GM23248 (cell line): ENCODE measurements at regions not wholly inside any gene's neighbourhood (a gene's known extent, or its start where the extent isn't known, plus 50 kb on each side); places are given as distances from the start of the nearest gene placed in this dataset.

ENCODE experiments used
- DNase-seq: peaks from one replicate; pipeline ENCODE4 v3.0.0-alpha.2; 2015
- H2AFZ ChIP-seq: fragments of 200-600 bp; sonication (generic); 2 replicates; pipeline ENCODE4 v1.6.1; 2016; ENCODE audit warnings: antibody characterized with exemption
- H3F3A ChIP-seq: fragments of 200-600 bp; sonication (generic); 2 replicates; pipeline ENCODE4 v1.6.1; 2016; ENCODE audit warnings: mild to moderate bottlenecking, antibody characterized with exemption, mixed run types; ENCODE audit not compliant: insufficient read depth
- H3K27ac ChIP-seq: fragments of 200-600 bp; sonication (generic); 2 replicates; pipeline ENCODE4 v1.5.1; 2016; ENCODE audit warnings: mild to moderate bottlenecking
- H3K27me3 ChIP-seq: fragments of 200-600 bp; sonication (generic); replicated peaks from 2 replicates; pipeline ENCODE4 v1.6.1; 2016; ENCODE audit warnings: mild to moderate bottlenecking; ENCODE audit not compliant: insufficient read depth
- H3K36me3 ChIP-seq: fragments of 200-600 bp; sonication (generic); 2 replicates; pipeline ENCODE4 v1.6.1; 2016; ENCODE audit warnings: low read depth, mild to moderate bottlenecking
- H3K4me1 ChIP-seq: fragments of 200-600 bp; sonication (generic); 2 replicates; pipeline ENCODE4 v1.6.1; 2016; ENCODE audit warnings: mild to moderate bottlenecking; ENCODE audit not compliant: insufficient read depth
- H3K4me2 ChIP-seq: fragments of 200-600 bp; sonication (generic); one replicate; pipeline ENCODE4 v1.6.1; 2016; ENCODE audit warnings: mild to moderate bottlenecking; ENCODE audit not compliant: unreplicated experiment
- H3K4me3 ChIP-seq: fragments of 200-600 bp; sonication (generic); 2 replicates; pipeline ENCODE4 v1.5.1; 2016; ENCODE audit warnings: mild to moderate bottlenecking
- H3K79me2 ChIP-seq: fragments of 200-600 bp; sonication (generic); 2 replicates; pipeline ENCODE4 v1.6.1; 2016; ENCODE audit warnings: mild to moderate bottlenecking; ENCODE audit not compliant: insufficient read depth
- H3K9ac ChIP-seq: fragments of 200-600 bp; sonication (generic); 2 replicates; pipeline ENCODE4 v1.6.1; 2016; ENCODE audit warnings: mild to moderate bottlenecking
- H3K9me2 ChIP-seq: fragments of 200-600 bp; sonication (generic); 2 replicates; pipeline ENCODE4 v1.6.1; 2016; ENCODE audit warnings: mixed run types, mild to moderate bottlenecking, moderate library complexity; ENCODE audit not compliant: insufficient read depth
- H3K9me3 ChIP-seq: fragments of 200-600 bp; sonication (generic); one replicate; pipeline ENCODE4 v1.6.1; 2017; ENCODE audit warnings: low read depth
- H4K20me1 ChIP-seq: fragments of 200-600 bp; sonication (generic); 2 replicates; pipeline ENCODE4 v1.6.0; 2016; ENCODE audit not compliant: insufficient read depth
- EZH2 ChIP-seq: fragments of 200-600 bp; sonication (generic); IDR thresholded peaks from 2 replicates; pipeline ENCODE4 v1.6.1; 2018; ENCODE audit warnings: antibody characterized with exemption, mild to moderate bottlenecking; ENCODE audit not compliant: insufficient read depth, poor library complexity, severe bottlenecking
- EZH2phosphoT487 ChIP-seq: fragments of 200-600 bp; sonication (generic); IDR thresholded peaks from 2 replicates; pipeline ENCODE4 v1.6.1; 2018; ENCODE audit warnings: antibody characterized with exemption, moderate library complexity, mild to moderate bottlenecking, low read depth; ENCODE audit not compliant: insufficient read depth
- WGBS, 2 experiments: methylation state at CpG; one replicate each; pipeline ENCODE4 v1.1.6; 2015 to 2017; ENCODE audit warnings: low lambda C conversion rate in 2 of 2, low coverage in 1 of 2; ENCODE audit errors: missing lambda C conversion rate in 2 of 2; 5-methylcytosine and 5-hydroxymethylcytosine counted together
- in situ Hi-C: fragments of 300-500 bp; cut with MboI; formaldehyde crosslinking; loops from 2 replicates; pipeline ENCODE4 v1.15.0; 2020

- H3K4me1 ChIP-seq = peaks cover 26% of the 10 kb centered on the region
- 94 to 99% methylated on average over 3 of the region's 3 CpGs for WGBS, 2 experiments
- DNase-seq = peak; percentile 10
- no peak overlapping the region for H3K27ac ChIP-seq
- H3K36me3 ChIP-seq = no peaks in the 10 kb centered on the region
- H3K79me2 ChIP-seq = no peaks in the 10 kb centered on the region
- no peak overlapping the region for H3K9ac ChIP-seq
- TF ChIP-seq EZH2 (no peak), EZH2phosphoT487 (no peak)
- in situ Hi-C loops = no loop called here
- H3K4me3 ChIP-seq = no peak overlapping the region
- no peaks in the 10 kb centered on the region for H3K27me3 ChIP-seq
- no peaks in the 10 kb centered on the region for H3K9me2 ChIP-seq
- no peaks in the 10 kb centered on the region for H3K9me3 ChIP-seq
- H3K4me2 ChIP-seq = no peak overlapping the region
- H3F3A ChIP-seq = peaks cover 24% of the 10 kb centered on the region
- H4K20me1 ChIP-seq = no peaks in the 10 kb centered on the region
- H2AFZ ChIP-seq = no peak overlapping the region
Measured at GRCh38 chr1:87642581-87643221, 314.0 kb downstream of the LMO4 start.

GRCh38 chr1:87644033-87644578 is 315.4 kb downstream of the LMO4 start:
- H3K27ac ChIP-seq = peak overlapping the region; percentile 84
- no peaks in the 10 kb centered on the region for H3K9me3 ChIP-seq
- in situ Hi-C loops = no loop called here
- 0 out of 2 replicates have a peak overlapping the region, but pooled peaks have one; percentile 5 for H2AFZ ChIP-seq
- H3K9me2 ChIP-seq = no peaks in the 10 kb centered on the region
- no peaks in the 10 kb centered on the region for H3K27me3 ChIP-seq
- peaks cover 26% of the 10 kb centered on the region for H3K4me1 ChIP-seq
- peak overlapping the region; percentile 55; the same call in 1 of the 2 replicates for H3K9ac ChIP-seq
- peaks cover 24% of the 10 kb centered on the region for H3F3A ChIP-seq
- H3K79me2 ChIP-seq = no peaks in the 10 kb centered on the region
- H3K4me2 ChIP-seq = peak overlapping the region; percentile 58
- H3K36me3 ChIP-seq = no peaks in the 10 kb centered on the region
- H3K4me3 ChIP-seq = no peak overlapping the region
- peak; percentile 45 for DNase-seq
- TF ChIP-seq EZH2 = no peak
- no peak for TF ChIP-seq EZH2phosphoT487
- H4K20me1 ChIP-seq = no peaks in the 10 kb centered on the region

GRCh38 chr1:87644579-87645190 is 316.0 kb downstream of the LMO4 start:
- no peak for TF ChIP-seq EZH2
- H3K36me3 ChIP-seq = no peaks in the 10 kb centered on the region
- no peaks in the 10 kb centered on the region for H3K79me2 ChIP-seq
- peaks cover 24% of the 10 kb centered on the region for H3F3A ChIP-seq
- H2AFZ ChIP-seq = peak overlapping the region; percentile 5; the same call in 1 of the 2 replicates
- peak overlapping the region; percentile 84 for H3K27ac ChIP-seq
- no peaks in the 10 kb centered on the region for H3K27me3 ChIP-seq
- H3K9me2 ChIP-seq = no peaks in the 10 kb centered on the region
- no peaks in the 10 kb centered on the region for H4K20me1 ChIP-seq
- peaks cover 26% of the 10 kb centered on the region for H3K4me1 ChIP-seq
- WGBS, 2 experiments = 7% methylated on average over 7 of the region's 7 CpGs
- no peak overlapping the region for H3K4me3 ChIP-seq
- no peaks in the 10 kb centered on the region for H3K9me3 ChIP-seq
- H3K9ac ChIP-seq = peak overlapping the region; percentile 55
- peak; percentile 83 for DNase-seq
- in situ Hi-C loops = no loop called here
- H3K4me2 ChIP-seq = peak overlapping the region; percentile 58

GRCh38 chr1:87647430-87648177 is 318.9 kb downstream of the LMO4 start:
- H2AFZ ChIP-seq = no peak overlapping the region
- H3F3A ChIP-seq = peaks cover 24% of the 10 kb centered on the region
- H3K9me2 ChIP-seq = no peaks in the 10 kb centered on the region
- no peak overlapping the region for H3K9ac ChIP-seq
- H3K27me3 ChIP-seq = no peaks in the 10 kb centered on the region
- H3K79me2 ChIP-seq = no peaks in the 10 kb centered on the region
- no peaks in the 10 kb centered on the region for H3K9me3 ChIP-seq
- H3K4me2 ChIP-seq = no peak overlapping the region
- H3K4me3 ChIP-seq = no peak overlapping the region
- H3K4me1 ChIP-seq = peaks cover 23% of the 10 kb centered on the region
- WGBS, 2 experiments = 93 to 97% methylated on average over 6 of the region's 6 CpGs
- TF ChIP-seq EZH2phosphoT487 (no peak), EZH2 (no peak)
- H3K36me3 ChIP-seq = no peaks in the 10 kb centered on the region
- H3K27ac ChIP-seq = no peak overlapping the region
- H4K20me1 ChIP-seq = no peaks in the 10 kb centered on the region
- DNase-seq = no peak
- in situ Hi-C loops = no loop called here
